KMS-11 (cell line): ENCODE measurements at regions not wholly inside any gene's neighbourhood (a gene's known extent, or its start where the extent isn't known, plus 50 kb on each side); places are given as distances from the start of the nearest gene placed in this dataset.

Experiments
- H2AFZ ChIP-seq: fragments of 200-600 bp; sonication (generic); 2 replicates; pipeline ENCODE4 v1.6.1; 2016; ENCODE audit warnings: antibody characterized with exemption, mixed run types, low read depth
- H3K27ac ChIP-seq: fragments of 200-600 bp; sonication (generic); 2 replicates; pipeline ENCODE4 v1.6.1; 2016; ENCODE audit warnings: mild to moderate bottlenecking, mixed run types
- H3K27me3 ChIP-seq: fragments of 200-600 bp; sonication (generic); 2 replicates; pipeline ENCODE4 v1.6.1; 2017; ENCODE audit warnings: mild to moderate bottlenecking, low read depth, mixed run types, moderate library complexity; ENCODE audit not compliant: insufficient read depth
- H3K36me3 ChIP-seq: fragments of 200-600 bp; sonication (generic); 2 replicates; pipeline ENCODE4 v1.6.1; 2017; ENCODE audit warnings: mild to moderate bottlenecking, mixed run types; ENCODE audit not compliant: insufficient read depth
- H3K4me1 ChIP-seq: fragments of 200-600 bp; sonication (generic); 2 replicates; pipeline ENCODE4 v1.6.1; 2016; ENCODE audit warnings: mild to moderate bottlenecking, low read depth, mixed run types; ENCODE audit not compliant: poor library complexity, severe bottlenecking
- H3K4me2 ChIP-seq: fragments of 200-600 bp; sonication (generic); 2 replicates; pipeline ENCODE4 v1.7.0; 2016; ENCODE audit warnings: mild to moderate bottlenecking, mixed run types
- H3K4me3 ChIP-seq: fragments of 200-600 bp; sonication (generic); IDR thresholded peaks from 2 replicates; pipeline ENCODE4 v1.6.1; 2017; ENCODE audit warnings: low read depth, low read length, mixed read lengths; ENCODE audit not compliant: insufficient read depth
- H3K79me2 ChIP-seq: fragments of 200-600 bp; sonication (generic); 2 replicates; pipeline ENCODE4 v1.6.1; 2016; ENCODE audit warnings: low read depth, mixed run types; ENCODE audit not compliant: insufficient read depth
- H3K9ac ChIP-seq: fragments of 200-600 bp; sonication (generic); 2 replicates; pipeline ENCODE4 v1.6.1; 2016; ENCODE audit warnings: mild to moderate bottlenecking, mixed run types
- H4K20me1 ChIP-seq: fragments of 200-600 bp; sonication (generic); 2 replicates; pipeline ENCODE4 v1.6.1; 2016; ENCODE audit warnings: mild to moderate bottlenecking, mixed run types; ENCODE audit not compliant: insufficient read depth
- TF ChIP-seq, protein P1 (sequence below): fragments of 200-600 bp; sonication (generic); conservative IDR thresholded peaks from 2 replicates; pipeline ENCODE4 v1.6.1; 2017; ENCODE audit warnings: low read depth, mild to moderate bottlenecking, antibody characterized with exemption, low read length, moderate library complexity, mixed read lengths

DNA sequence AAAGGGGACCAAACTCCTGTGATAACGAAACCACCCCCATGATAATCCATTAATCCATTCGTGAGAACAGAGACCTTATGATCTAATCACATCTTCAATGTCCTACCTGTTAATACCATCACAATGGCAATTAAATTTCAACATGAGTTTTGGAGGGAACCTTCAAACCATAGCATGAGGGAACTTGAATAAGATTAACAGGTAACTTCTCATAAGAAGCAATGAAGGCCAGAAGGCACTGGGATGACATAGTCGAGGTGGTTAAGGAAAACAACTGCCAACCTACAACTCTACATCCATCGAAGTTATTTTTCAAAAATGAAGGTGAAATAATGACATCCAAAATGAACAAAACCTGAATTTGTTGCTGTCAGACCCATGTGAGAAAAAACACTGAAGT lies 478.9 kb downstream of the EDEM1 start:
- Histone ChIP-seq H3K27me3 (no peaks in the 10 kb centered on the region), H3K4me2 (no peak overlapping the region), H3K79me2 (no peaks in the 10 kb centered on the region), H4K20me1 (no peaks in the 10 kb centered on the region), H3K27ac (no peak overlapping the region), H2AFZ (no peak overlapping the region), H3K4me1 (no peaks in the 10 kb centered on the region), H3K36me3 (no peaks in the 10 kb centered on the region), H3K9ac (no peak overlapping the region), H3K4me3 (no peak overlapping the region)
- TF ChIP-seq, protein P1, sequence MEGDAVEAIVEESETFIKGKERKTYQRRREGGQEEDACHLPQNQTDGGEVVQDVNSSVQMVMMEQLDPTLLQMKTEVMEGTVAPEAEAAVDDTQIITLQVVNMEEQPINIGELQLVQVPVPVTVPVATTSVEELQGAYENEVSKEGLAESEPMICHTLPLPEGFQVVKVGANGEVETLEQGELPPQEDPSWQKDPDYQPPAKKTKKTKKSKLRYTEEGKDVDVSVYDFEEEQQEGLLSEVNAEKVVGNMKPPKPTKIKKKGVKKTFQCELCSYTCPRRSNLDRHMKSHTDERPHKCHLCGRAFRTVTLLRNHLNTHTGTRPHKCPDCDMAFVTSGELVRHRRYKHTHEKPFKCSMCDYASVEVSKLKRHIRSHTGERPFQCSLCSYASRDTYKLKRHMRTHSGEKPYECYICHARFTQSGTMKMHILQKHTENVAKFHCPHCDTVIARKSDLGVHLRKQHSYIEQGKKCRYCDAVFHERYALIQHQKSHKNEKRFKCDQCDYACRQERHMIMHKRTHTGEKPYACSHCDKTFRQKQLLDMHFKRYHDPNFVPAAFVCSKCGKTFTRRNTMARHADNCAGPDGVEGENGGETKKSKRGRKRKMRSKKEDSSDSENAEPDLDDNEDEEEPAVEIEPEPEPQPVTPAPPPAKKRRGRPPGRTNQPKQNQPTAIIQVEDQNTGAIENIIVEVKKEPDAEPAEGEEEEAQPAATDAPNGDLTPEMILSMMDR, result no peak

DNA sequence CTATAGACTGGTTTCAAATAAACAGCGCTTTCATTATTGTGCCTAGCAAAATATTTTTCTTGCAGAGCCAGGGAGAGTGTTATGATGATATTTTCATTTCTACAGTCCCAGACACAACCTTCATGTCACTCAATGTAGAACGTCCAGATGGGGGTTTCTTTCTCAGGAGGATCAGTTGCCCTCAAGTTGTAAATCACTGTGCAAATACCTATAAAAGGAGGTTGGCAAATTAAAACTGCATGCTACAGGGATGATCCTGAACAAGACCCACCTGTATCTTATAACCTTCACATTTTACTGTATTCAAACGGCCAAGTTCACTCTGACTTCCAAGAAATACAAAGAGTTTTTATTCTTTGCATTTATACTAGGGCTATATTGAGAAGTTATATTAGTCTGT lies 486.0 kb downstream of the EDEM1 start:
- Histone ChIP-seq H3K27me3 (no peaks in the 10 kb centered on the region), H4K20me1 (no peaks in the 10 kb centered on the region), H3K9ac (no peak overlapping the region), H3K36me3 (no peaks in the 10 kb centered on the region), H3K4me2 (no peak overlapping the region), H3K27ac (no peak overlapping the region), H3K4me1 (no peaks in the 10 kb centered on the region), H3K79me2 (no peaks in the 10 kb centered on the region), H3K4me3 (no peak overlapping the region), H2AFZ (no peak overlapping the region)
- TF ChIP-seq, protein P1, result no peak

- no peaks in the 10 kb centered on the region for H3K79me2 ChIP-seq
- H3K36me3 ChIP-seq, result no peaks in the 10 kb centered on the region
- no peak overlapping the region for H3K4me2 ChIP-seq
- H3K27me3 ChIP-seq, result no peaks in the 10 kb centered on the region
- no peak overlapping the region for H3K9ac ChIP-seq
- H3K4me3 ChIP-seq, result no peak overlapping the region
- no peak overlapping the region for H2AFZ ChIP-seq
- TF ChIP-seq, protein P1, result no peak
- no peaks in the 10 kb centered on the region for H4K20me1 ChIP-seq
- no peak overlapping the region for H3K27ac ChIP-seq
- H3K4me1 ChIP-seq, result no peaks in the 10 kb centered on the region
Measured at GRCh38 chr3:5675319-5675718, 487.8 kb downstream of the EDEM1 start.

DNA sequence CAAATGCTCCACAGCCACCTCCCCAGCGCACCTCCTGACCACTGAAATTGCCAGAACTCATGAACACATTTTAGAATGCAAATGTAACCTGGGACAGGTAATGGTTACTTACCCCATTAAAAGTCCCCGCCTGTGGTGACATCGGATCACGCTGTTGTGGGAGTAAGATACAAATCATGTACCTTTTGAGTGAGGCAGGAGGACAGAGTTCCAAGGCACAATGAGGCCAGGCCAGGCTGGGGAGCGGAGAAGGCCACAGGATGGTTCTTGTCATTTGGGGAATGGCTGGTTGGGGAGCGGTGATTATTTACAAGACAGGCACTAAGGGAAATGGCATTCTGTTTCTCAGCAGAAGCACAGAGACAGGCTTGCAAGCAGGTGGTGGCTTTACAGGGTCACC lies 490.0 kb downstream of the EDEM1 start:
- H3K9ac ChIP-seq, result no peak overlapping the region
- H3K4me2 ChIP-seq, result no peak overlapping the region
- no peaks in the 10 kb centered on the region for H3K4me1 ChIP-seq
- H3K4me3 ChIP-seq, result no peak overlapping the region
- no peaks in the 10 kb centered on the region for H4K20me1 ChIP-seq
- no peak overlapping the region for H3K27ac ChIP-seq
- H3K36me3 ChIP-seq, result no peaks in the 10 kb centered on the region
- H3K79me2 ChIP-seq, result no peaks in the 10 kb centered on the region
- H2AFZ ChIP-seq, result no peak overlapping the region
- H3K27me3 ChIP-seq, result no peaks in the 10 kb centered on the region
- TF ChIP-seq, protein P1, result no peak

- H3K4me1 ChIP-seq, result no peaks in the 10 kb centered on the region
- no peak overlapping the region for H3K4me2 ChIP-seq
- no peak overlapping the region for H3K27ac ChIP-seq
- no peaks in the 10 kb centered on the region for H3K27me3 ChIP-seq
- TF ChIP-seq, protein P1, result no peak
- no peak overlapping the region for H2AFZ ChIP-seq
- H3K36me3 ChIP-seq, result no peaks in the 10 kb centered on the region
- no peaks in the 10 kb centered on the region for H4K20me1 ChIP-seq
- H3K79me2 ChIP-seq, result no peaks in the 10 kb centered on the region
- no peak overlapping the region for H3K4me3 ChIP-seq
- H3K9ac ChIP-seq, result no peak overlapping the region
Measured at GRCh38 chr3:5678248-5678647, 490.7 kb downstream of the EDEM1 start.
